Cardiac fibroblast (primary cell): ENCODE measurements at regions not wholly inside any gene's neighbourhood (a gene's known extent, or its start where the extent isn't known, plus 50 kb on each side); places are given as distances from the start of the nearest gene placed in this dataset.
"Not testable (repeated sequence)": the region's sequence is repeated elsewhere in the genome, so short reads cannot be mapped to it uniquely, and the experiment has no call there.

Experiments
- DNase-seq, 2 donors: peaks; one replicate each; pipeline versions ENCODE4 v3.0.0 to v3.0.0-alpha.2; 2010; ENCODE audit warnings: low read depth in 2 of 2
- H3K4me3 ChIP-seq, 2 donors: replicated peaks in 1 of 2; 1 replicate in 1 of 2; 2 replicates in 1 of 2; pipeline ENCODE4 v1.5.1; 2011; ENCODE audit warnings: low read depth in 2 of 2, low read length in 2 of 2, mild to moderate bottlenecking in 2 of 2, moderate library complexity in 1 of 2
- CTCF ChIP-seq: IDR thresholded peaks from one replicate; pipeline ENCODE4 v1.5.1; 2011; ENCODE audit warnings: low read depth, mild to moderate bottlenecking, low read length, inconsistent platforms

- no peak for DNase-seq
- no peak overlapping the region for H3K4me3 ChIP-seq
- no peak for TF ChIP-seq CTCF
Observed at GRCh38 chrX:35289952-35290351, 347.4 kb downstream of the FAM47B start.

- no peak for TF ChIP-seq CTCF
- no peak for DNase-seq
- H3K4me3 ChIP-seq, result no peak overlapping the region
Observed at GRCh38 chrX:35291013-35291412, 348.4 kb downstream of the FAM47B start.

GRCh38 chrX:35292522-35292921 is 349.9 kb downstream of the FAM47B start:
- no peak for TF ChIP-seq CTCF
- DNase-seq, result no peak
- no peak overlapping the region for H3K4me3 ChIP-seq

GRCh38 chrX:35305037-35305436 is 362.4 kb downstream of the FAM47B start:
- DNase-seq, H3K4me3 ChIP-seq: not testable (repeated sequence)

- no peak overlapping the region for H3K4me3 ChIP-seq
- TF ChIP-seq CTCF, result no peak
- no peak for DNase-seq
Observed at GRCh38 chrX:35339796-35340195, 397.2 kb downstream of the FAM47B start.

GRCh38 chrX:35340465-35340864 is 397.9 kb downstream of the FAM47B start:
- no peak overlapping the region for H3K4me3 ChIP-seq
- no peak for TF ChIP-seq CTCF
- DNase-seq, result no peak

GRCh38 chrX:35351212-35351611 is 408.6 kb downstream of the FAM47B start:
- no peak overlapping the region for H3K4me3 ChIP-seq
- TF ChIP-seq CTCF, result no peak
- no peak for DNase-seq
